A549 (cell line): ENCODE measurements at regions not wholly inside any gene's neighbourhood (a gene's known extent, or its start where the extent isn't known, plus 50 kb on each side); places are given as distances from the start of the nearest gene placed in this dataset.

Source experiments
- CEBPB ChIP-seq, 2 experiments: fragments of >200 bp in 1 of 2; sonication (Bioruptor Twin) in 1 of 2; formaldehyde crosslinking in 1 of 2; IDR thresholded peaks; 2 replicates each; pipeline ENCODE4 v1.6.1; 2012 to 2016
- MAX ChIP-seq: IDR thresholded peaks from 2 replicates; pipeline ENCODE4 v1.6.1; 2012
- POLR2A ChIP-seq: IDR thresholded peaks from 2 replicates; pipeline ENCODE4 v1.6.1; 2012; ENCODE audit warnings: mild to moderate bottlenecking, low read length
- TFCP2L1 ChIP-seq: fragments of 250-450 bp; sonication (Bioruptor Pico); IDR thresholded peaks from 2 replicates; pipeline ENCODE4 v1.5.0; 2021; ENCODE audit warnings: mild to moderate bottlenecking
- TF ChIP-seq, protein P1 (sequence below): fragments of >200 bp; sonication (Bioruptor Twin); formaldehyde crosslinking; IDR thresholded peaks from 3 replicates; pipeline ENCODE4 v1.5.1; 2016

DNA sequence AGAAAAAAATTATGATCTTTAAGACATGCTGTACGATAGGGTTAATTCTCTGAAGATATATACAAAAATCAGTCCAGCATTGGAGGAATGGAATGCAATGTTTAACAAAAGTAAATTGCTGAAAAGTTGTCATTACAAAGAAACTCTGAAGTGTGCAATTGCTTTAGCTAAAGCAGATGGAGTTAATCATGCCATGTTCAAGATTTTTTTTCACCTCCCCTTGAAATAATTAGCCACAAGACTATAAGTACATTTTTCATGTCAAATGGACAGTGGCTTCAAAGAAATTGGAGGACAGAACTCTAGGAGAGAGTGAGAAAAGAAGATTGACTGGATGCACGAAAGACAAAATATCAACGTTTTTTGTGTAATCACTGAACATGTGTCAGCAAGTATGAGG is 63.1 kb upstream of the MEOX2 start:
- TF ChIP-seq, protein P1, sequence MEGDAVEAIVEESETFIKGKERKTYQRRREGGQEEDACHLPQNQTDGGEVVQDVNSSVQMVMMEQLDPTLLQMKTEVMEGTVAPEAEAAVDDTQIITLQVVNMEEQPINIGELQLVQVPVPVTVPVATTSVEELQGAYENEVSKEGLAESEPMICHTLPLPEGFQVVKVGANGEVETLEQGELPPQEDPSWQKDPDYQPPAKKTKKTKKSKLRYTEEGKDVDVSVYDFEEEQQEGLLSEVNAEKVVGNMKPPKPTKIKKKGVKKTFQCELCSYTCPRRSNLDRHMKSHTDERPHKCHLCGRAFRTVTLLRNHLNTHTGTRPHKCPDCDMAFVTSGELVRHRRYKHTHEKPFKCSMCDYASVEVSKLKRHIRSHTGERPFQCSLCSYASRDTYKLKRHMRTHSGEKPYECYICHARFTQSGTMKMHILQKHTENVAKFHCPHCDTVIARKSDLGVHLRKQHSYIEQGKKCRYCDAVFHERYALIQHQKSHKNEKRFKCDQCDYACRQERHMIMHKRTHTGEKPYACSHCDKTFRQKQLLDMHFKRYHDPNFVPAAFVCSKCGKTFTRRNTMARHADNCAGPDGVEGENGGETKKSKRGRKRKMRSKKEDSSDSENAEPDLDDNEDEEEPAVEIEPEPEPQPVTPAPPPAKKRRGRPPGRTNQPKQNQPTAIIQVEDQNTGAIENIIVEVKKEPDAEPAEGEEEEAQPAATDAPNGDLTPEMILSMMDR: no peak
- TF ChIP-seq POLR2A (no peak), CEBPB (IDR thresholded peaks at IDR 0.05) (no peak), MAX (no peak), TFCP2L1 (CRISPR knock-in tag) (no peak)
